ENCODE measurements at regions not wholly inside any gene's neighbourhood (a gene's known extent, or its start where the extent isn't known, plus 50 kb on each side); places are given as distances from the start of the nearest gene placed in this dataset.

DNA sequence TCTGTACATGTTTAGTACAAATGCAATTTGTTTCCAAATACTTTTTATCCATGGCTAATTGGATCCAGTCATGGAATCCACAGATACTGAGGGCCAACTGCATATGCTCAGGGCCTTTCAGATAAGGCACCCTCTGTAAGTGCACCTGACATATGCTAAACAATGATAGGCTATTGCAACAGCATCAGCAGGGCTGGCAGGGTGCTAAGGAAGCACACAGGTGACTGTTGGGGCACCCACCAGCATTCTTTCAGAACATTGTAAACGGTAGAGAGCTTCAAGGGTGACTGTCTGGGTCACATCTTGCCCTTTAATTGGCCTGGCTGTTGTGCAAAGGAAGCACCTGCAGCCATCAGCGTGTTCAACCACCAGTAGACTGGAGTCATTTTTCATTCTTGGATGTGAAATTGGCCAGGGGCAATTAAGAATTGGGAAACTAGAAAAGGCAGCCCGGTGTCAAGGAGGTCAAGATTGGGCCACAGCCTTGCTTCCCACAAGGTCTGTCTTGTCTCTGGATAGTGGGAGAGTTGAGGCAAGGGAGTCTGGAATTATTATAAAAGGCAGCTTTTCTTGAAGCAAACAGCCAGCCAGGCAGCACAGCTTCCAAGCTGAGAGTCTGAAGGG lies 129.3 kb upstream of the RAI14 start (continued):
- no peak for TF ChIP-seq PYGO2 (tag; IDR thresholded peaks at IDR 0.05)
- no peak for TF ChIP-seq ZNF444 (CRISPR knock-in tag; IDR thresholded peaks at IDR 0.05)
- peak; percentile 89 for TF ChIP-seq CBFA2T2 (conservative IDR thresholded peaks at IDR 0.05)
- TF ChIP-seq, protein P1, sequence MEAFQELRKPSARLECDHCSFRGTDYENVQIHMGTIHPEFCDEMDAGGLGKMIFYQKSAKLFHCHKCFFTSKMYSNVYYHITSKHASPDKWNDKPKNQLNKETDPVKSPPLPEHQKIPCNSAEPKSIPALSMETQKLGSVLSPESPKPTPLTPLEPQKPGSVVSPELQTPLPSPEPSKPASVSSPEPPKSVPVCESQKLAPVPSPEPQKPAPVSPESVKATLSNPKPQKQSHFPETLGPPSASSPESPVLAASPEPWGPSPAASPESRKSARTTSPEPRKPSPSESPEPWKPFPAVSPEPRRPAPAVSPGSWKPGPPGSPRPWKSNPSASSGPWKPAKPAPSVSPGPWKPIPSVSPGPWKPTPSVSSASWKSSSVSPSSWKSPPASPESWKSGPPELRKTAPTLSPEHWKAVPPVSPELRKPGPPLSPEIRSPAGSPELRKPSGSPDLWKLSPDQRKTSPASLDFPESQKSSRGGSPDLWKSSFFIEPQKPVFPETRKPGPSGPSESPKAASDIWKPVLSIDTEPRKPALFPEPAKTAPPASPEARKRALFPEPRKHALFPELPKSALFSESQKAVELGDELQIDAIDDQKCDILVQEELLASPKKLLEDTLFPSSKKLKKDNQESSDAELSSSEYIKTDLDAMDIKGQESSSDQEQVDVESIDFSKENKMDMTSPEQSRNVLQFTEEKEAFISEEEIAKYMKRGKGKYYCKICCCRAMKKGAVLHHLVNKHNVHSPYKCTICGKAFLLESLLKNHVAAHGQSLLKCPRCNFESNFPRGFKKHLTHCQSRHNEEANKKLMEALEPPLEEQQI (IDR thresholded peaks at IDR 0.05): peak; percentile 70; the same call in 1 of the 2 replicates
- TF ChIP-seq KDM1A (IDR thresholded peaks at IDR 0.05): 0 out of 4 replicates have a peak, but pooled peaks of 1 of the 2 experiments have one; percentile 25
- peak; percentile 50; the same call in 1 of the 2 replicates for TF ChIP-seq HDAC2 (IDR thresholded peaks at IDR 0.05)
- TF ChIP-seq CEBPB (tag; IDR thresholded peaks at IDR 0.05): peak; percentile 94
- TF ChIP-seq EP300 (IDR thresholded peaks at IDR 0.05; ENCODE audit: low read length): peak; percentile 84
- TF ChIP-seq CTBP1 (IDR thresholded peaks at IDR 0.05; ENCODE audit: borderline replicate concordance): peak; percentile 73; the same call in 1 of the 2 replicates
- TF ChIP-seq COPS2 (conservative IDR thresholded peaks at IDR 0.05): no peak
- TF ChIP-seq ARID1B (IDR thresholded peaks at IDR 0.05): peak; percentile 89
- TF ChIP-seq HNRNPLL (IDR thresholded peaks at IDR 0.05; ENCODE audit: low read depth, low read length, poor library complexity, severe bottlenecking): no peak
- 0 out of 2 replicates have a peak, but pooled peaks have one; percentile 14 for TF ChIP-seq SMAD4 (CRISPR knock-in tag; conservative IDR thresholded peaks at IDR 0.05)
- peak; percentile 61 for TF ChIP-seq BHLHE40 (IDR thresholded peaks at IDR 0.05; ENCODE audit: low read length)
- TF ChIP-seq, protein P2, sequence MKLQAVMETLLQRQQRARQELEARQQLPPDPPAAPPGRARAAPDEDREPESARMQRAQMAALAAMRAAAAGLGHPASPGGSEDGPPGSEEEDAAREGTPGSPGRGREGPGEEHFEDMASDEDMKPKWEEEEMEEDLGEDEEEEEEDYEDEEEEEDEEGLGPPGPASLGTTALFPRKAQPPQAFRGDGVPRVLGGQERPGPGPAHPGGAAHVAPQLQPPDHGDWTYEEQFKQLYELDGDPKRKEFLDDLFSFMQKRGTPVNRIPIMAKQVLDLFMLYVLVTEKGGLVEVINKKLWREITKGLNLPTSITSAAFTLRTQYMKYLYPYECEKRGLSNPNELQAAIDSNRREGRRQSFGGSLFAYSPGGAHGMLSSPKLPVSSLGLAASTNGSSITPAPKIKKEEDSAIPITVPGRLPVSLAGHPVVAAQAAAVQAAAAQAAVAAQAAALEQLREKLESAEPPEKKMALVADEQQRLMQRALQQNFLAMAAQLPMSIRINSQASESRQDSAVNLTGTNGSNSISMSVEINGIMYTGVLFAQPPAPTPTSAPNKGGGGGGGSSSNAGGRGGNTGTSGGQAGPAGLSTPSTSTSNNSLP (IDR thresholded peaks at IDR 0.05; ENCODE audit: borderline replicate concordance, low read depth, low read length): 0 out of 2 replicates have a peak, but pooled peaks have one; percentile 32
- TF ChIP-seq, protein P3, sequence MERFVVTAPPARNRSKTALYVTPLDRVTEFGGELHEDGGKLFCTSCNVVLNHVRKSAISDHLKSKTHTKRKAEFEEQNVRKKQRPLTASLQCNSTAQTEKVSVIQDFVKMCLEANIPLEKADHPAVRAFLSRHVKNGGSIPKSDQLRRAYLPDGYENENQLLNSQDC (CRISPR knock-in tag; IDR thresholded peaks at IDR 0.05): no peak
- TF ChIP-seq, protein P4, sequence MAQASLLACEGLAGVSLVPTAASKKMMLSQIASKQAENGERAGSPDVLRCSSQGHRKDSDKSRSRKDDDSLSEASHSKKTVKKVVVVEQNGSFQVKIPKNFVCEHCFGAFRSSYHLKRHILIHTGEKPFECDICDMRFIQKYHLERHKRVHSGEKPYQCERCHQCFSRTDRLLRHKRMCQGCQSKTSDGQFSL (CRISPR knock-in tag; IDR thresholded peaks at IDR 0.05): no peak
- TF ChIP-seq, protein P4 (tag; IDR thresholded peaks at IDR 0.05): no peak
- peak; percentile 60; the same call in 1 of the 2 replicates for TF ChIP-seq MTA3 (IDR thresholded peaks at IDR 0.05; ENCODE audit: borderline replicate concordance)
- TF ChIP-seq JUND (IDR thresholded peaks at IDR 0.05; ENCODE audit: borderline replicate concordance, low read depth, low read length): 0 out of 2 replicates have a peak, but pooled peaks have one; percentile 24
- TF ChIP-seq JUND (tag; IDR thresholded peaks at IDR 0.05; ENCODE audit: borderline replicate concordance, low read depth, low read length): no peak
- peak; percentile 15; the same call in 1 of the 2 replicates for TF ChIP-seq L3MBTL2 (IDR thresholded peaks at IDR 0.05)
- TF ChIP-seq NCOA1 (IDR thresholded peaks at IDR 0.05; ENCODE audit: low read depth): no peak
- TF ChIP-seq, protein P5, sequence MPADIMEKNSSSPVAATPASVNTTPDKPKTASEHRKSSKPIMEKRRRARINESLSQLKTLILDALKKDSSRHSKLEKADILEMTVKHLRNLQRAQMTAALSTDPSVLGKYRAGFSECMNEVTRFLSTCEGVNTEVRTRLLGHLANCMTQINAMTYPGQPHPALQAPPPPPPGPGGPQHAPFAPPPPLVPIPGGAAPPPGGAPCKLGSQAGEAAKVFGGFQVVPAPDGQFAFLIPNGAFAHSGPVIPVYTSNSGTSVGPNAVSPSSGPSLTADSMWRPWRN (IDR thresholded peaks at IDR 0.05; ENCODE audit: low read depth): no peak

Measured in K562 (cell line).